ENCODE measurements at regions not wholly inside any gene's neighbourhood (a gene's known extent, or its start where the extent isn't known, plus 50 kb on each side); places are given as distances from the start of the nearest gene placed in this dataset.
A peak's percentile ranks its signal among the peaks of the same experiment; 100 is the strongest.

DNA sequence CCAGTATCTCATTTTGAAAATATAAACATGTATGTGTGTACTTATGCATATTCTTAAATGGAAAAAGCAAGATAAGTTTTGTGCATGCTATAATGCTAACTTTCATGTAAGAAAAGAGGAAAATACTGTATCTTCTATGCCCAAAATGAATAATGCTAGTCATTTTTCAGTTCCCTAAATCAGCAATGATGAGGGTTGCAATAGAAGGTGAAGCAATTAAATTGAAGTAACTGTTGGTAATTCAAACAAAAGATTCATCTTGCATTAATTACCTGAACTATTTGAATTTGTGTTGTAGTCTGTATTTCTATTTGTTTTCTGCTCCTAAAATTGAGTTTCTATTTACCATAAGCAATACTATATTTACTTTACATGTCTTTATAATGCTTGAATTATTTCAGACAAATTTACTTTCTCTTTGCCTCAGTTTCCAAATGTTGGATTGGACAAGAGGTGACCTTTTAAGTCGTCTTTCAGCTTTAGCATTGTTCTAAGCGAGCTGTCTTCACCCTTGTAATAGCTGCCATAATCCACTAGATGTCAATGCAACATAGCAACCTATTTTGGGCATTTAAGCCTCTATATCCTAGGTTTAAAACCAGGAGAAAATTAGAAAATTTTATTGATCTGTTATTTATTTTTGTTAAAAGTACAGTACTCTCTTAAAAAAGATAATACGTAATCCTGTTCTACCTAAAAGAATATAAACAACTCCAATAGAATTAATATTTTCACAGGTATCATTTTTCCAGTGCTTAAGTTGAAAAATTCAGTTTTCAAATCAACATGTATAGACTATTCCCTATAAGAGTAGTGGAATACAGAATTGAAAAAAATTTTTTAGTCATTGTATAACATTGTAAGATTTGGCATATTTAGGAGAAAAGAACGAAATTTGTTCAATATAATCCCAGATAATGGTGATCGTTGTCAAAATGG lies 52.3 kb upstream of the IFNGR1 start:
- TF ChIP-seq, protein P1, sequence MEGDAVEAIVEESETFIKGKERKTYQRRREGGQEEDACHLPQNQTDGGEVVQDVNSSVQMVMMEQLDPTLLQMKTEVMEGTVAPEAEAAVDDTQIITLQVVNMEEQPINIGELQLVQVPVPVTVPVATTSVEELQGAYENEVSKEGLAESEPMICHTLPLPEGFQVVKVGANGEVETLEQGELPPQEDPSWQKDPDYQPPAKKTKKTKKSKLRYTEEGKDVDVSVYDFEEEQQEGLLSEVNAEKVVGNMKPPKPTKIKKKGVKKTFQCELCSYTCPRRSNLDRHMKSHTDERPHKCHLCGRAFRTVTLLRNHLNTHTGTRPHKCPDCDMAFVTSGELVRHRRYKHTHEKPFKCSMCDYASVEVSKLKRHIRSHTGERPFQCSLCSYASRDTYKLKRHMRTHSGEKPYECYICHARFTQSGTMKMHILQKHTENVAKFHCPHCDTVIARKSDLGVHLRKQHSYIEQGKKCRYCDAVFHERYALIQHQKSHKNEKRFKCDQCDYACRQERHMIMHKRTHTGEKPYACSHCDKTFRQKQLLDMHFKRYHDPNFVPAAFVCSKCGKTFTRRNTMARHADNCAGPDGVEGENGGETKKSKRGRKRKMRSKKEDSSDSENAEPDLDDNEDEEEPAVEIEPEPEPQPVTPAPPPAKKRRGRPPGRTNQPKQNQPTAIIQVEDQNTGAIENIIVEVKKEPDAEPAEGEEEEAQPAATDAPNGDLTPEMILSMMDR (conservative IDR thresholded peaks at IDR 0.05): peak; percentile 98
- no peak for TF ChIP-seq EZH2 (IDR thresholded peaks at IDR 0.05; ENCODE audit: low read depth)
